GM21786 (cell line): ENCODE measurements at regions not wholly inside any gene's neighbourhood (a gene's known extent, or its start where the extent isn't known, plus 50 kb on each side); places are given as distances from the start of the nearest gene placed in this dataset.
"Not testable (repeated sequence)": the region's sequence is repeated elsewhere in the genome, so short reads cannot be mapped to it uniquely, and the experiment has no call there.

Experiments used
- ATAC-seq: cut with Tn5 transposase; IDR thresholded peaks from one replicate; pipeline ENCODE4 v1.9.1; 2021; ENCODE audit not compliant: unreplicated experiment

DNA sequence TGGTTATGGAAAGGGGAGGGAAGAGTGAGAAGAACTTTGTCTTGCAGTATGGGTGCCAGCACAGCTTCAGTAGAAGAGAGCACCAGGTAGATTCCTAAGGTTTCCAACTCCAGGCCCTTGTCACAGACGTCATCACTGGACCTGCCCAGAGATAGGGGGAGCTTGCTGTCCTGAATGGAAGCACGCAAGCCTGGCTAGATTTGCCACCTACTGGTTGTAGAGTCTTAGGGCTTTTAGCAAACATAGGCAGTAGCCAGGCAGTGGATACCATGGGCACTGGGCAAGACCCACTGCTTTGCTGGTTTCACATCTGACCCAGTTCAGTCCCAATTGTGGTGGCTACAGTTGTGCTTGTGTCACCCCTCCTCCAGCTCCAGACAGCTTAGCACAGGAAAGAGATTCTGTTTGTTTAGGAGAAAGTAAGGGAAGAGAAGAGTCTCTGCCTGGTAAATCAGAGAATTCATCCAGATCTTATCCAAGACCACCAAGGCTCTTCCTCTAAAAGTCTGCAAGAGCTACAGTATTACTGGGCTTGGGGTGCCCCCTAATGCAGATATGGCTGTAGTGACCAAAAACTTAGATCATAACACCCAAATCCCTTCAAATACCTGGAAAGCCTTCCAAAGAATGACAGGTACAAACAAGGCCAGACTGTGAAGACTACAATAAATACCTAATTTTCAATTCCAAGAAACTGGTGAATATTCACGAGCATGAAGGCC, 158.9 kb downstream of the HINT1 start:
- ATAC-seq = no peak

DNA sequence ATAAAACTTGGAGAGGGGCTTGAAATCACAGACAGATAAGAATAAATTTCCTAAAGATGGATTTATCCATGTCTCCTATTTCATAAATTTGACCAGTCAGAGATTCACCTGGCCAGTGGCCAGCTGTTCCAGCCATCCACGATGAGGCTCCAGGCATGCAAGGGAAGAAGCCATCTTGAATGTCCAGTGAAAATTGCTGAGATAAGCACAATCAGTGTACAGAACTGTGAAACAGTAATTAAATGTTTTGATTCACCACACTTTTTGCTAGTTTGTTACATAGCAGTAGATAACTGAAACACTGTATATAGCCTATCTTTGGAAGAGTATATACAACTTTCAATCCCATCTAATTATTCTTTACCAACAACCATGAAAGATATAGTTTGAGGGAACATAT, 163.5 kb downstream of the HINT1 start:
- no peak for ATAC-seq

DNA sequence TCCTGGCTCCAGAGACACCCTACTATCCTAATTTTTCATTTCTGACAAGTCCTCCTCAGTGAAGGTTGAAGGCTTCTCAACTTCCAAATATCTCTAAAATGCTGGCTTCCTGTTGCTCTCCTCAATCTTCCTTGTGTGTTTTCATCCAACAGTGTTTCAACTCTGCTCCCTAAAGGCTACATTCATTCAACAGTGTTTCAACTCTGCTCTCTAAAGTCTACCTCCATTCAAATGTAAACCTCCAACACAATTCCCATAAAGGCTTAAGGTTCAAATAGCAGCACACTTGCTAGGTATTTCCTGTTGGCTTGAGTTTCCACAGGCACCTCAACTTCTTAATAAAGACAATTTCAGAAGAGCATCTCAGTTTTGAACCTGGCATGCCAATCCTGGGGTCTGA, 164.8 kb downstream of the HINT1 start:
- ATAC-seq = no peak

DNA sequence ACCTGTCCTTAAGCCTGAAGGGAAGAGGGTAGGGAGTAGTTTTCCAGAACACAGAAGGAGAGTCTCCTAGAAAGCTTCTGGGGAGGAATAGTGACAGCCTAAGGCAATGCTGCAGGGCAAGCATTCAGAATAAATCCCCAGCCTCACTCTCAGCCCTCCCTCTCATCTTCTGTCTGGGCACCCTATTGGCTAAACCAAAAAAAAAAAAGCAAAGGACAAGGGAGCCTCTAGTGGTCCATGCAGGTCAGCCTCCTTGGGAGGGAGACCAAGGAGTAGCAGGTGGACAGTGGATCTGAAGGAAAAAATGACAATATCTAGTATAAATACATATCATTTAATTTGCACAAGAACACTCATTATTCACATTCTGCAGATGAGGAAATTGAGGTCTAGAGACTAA, 168.3 kb downstream of the HINT1 start:
- not testable (repeated sequence) for ATAC-seq

DNA sequence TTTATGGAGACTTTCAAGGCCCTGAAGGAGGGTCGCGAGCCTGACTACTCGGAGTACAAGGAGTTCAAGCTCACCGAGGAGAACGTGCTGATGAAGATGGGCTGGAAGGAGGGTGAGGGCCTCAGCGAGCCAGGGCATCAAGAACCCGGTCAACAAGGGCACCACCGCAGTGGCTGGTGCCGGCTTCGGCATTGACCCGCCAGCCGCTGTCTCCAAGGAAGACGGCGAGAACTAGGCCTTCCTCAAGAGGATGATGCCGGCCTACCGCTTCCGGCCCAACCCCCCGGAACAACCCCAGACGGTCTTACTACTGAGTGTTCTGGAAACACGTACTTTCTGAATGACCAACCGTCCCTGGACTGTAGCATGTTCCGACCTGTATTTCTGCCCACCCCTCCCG, 169.2 kb downstream of the HINT1 start:
- no peak for ATAC-seq

DNA sequence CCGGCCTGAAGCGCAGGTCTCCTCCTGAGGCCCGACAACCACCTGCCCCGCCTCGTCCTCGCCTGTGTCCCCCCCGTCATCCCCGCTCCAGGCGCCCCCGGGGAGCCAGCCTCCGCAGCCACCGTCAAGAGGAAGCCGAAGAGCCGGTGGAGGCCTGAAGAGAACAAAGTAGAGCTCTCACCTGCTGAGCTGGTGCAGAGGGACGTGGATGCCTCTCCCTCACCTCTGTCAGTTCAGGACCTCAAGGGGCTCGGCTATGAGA, 169.9 kb downstream of the HINT1 start:
- ATAC-seq = no peak

DNA sequence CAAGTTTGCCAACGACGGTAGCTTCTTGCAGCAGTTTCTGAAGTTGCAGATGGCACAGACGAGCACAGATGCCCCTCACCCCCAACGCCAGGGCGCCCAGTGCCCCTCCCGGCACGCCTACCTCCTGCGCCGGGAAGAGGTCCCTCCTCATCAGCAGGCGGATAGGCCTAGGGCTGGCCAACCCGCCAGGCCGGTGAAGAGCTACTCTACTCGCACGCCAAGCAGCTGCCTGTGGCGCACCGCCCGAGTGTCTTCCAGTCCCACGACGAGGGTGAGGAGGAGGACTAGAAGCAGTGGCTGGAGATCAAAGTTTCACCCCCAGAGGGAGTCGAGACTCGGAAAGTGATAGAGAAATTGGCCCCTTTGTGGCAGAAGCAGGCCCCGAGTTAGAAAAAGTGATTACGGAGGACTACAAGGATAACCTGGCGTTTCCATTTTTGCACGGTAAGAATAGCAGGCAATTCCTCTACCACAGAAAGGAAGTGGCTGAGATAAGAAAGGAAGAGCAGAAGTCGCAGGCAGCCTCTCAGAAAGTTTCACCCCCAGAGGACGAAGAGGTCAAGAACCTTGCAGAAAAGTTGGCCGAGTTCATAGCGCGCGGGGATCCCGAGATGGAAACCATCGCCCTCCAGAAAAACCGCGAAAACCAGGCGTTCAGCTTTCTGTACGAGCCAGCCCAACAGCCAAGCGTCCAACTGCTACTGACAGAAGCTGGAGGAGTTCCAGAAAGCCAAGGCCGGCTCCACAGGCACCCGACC, 170.4 kb downstream of the HINT1 start:
- ATAC-seq = no peak

DNA sequence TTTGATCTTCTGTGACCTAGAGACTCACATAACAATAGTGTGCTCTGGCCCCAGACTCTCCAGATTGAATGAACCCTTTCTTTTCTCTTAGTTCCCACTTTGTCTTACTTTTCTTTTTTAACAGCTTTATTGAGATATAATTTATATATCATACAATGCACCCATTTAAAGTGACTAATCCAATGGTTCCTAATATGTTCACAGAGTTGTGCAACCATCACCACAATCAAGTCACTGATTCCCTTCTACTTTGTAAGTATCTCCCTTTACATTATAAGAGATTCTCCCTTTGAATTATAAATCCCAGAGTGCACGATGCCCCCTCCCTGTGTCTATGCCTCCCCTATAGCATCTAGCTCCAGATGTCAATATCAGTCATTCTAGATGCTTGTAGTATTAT, 172.4 kb downstream of the HINT1 start:
- no peak for ATAC-seq

DNA sequence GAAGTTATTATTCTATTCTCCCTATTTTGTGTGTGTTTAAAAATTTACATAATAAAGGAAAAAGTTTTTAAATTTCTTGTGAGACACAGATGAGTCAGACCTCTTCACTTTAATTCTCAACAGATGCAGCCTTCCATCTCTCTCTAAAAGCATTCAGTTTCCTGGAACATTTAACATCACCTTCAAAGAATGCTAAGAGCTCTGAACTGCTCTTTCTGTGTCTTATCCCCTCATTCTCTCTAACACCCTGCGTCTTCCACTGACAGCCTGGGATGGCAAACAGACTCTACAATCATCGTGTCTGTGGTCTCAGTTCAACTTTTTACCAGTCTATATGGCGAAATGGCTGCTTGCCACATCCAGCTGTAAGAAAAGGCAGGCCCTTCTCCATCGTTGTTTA, 173.0 kb downstream of the HINT1 start:
- ATAC-seq = no peak

DNA sequence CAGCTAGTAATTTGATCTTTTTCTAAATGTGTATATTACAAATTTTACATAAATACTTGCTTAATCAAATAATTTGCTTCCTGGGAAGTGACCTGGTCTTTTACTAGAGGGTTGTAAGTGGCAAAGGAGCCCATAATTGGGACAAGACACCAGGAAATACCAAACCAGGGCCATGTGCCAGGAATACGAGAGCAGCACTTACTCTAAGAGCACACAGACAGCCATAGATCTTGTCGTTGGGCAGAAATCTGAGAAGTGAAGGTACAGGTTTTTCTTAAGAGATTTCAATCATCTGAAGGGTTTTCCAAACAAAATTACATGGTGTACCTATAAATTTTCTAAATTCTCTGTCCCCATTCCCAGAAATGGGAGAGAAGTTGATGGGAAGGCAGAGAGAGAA, 179.3 kb downstream of the HINT1 start:
- ATAC-seq = no peak

DNA sequence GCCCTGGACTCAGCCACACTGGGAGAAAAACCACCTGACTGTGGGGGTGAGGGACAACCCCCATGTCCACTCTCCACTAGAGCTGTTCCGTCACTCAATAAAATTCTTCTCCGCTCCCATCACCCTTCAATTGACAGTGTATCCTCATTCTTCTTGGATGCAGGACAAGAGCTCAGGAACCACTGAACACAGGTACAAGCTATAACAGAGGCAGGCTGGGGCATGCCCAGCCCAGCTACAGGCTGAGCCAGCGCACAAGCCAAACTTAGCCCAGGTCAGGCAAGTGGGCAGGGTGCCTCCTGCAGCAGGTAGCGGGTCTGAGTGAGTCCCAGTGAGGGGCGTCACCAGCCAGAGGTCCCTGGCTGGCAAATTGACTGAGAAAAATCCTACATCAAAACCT, 183.4 kb downstream of the HINT1 start:
- ATAC-seq = no peak

DNA sequence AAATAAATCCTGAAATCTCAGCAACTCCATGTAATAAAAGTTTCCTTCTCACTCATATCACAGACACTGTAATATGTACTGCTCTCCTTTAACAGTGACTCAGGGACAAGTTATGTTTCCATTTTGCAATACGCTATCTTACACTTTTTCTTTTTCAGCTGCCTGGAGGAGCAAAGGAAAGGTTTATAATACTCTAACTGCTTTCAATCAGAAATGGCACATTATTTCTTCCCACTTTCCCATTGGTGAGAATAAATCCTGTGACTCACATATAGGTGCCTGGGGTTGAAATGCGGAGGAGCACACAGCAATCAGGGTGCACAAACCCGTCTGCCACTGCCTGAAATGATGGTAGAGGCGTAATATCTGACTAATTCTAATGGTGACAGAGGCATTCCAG, 186.6 kb downstream of the HINT1 start:
- no peak for ATAC-seq

DNA sequence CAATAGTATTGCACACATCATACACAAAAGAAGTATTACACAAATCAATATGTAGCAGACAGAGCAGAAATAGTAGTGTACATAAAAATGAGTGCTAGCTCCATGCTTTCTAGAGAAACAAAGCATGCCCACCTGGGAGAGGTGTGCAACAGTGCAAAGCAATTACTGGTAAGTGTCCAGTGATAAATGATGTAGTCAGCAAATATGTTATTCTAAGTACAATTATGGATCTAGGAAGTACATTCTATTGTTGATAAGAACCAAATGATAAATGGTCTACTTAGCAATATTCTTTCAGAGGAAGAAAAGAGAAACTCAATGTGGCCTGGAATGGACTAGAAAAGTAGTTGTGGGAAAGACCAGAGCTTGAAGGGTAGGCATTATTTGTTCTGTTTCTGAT, 188.6 kb downstream of the HINT1 start:
- no peak for ATAC-seq

DNA sequence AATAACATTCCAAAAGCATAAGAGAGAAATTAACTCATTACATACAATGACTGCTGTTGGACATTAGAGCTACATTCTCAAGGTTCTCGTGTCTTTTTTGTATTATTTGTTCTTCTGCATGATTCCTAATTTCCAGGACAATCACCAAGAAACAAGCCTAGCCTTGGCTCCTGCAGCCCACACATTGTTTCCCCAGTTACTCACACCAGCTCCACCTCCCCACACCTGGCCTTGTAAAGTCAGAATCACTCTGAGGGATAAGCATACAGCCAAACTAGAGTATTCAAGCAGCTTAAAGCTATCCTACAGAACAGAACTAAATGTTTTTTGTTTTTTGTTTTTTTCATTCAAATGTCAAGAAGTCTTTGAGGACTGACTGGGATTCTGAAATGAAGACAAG, 189.2 kb downstream of the HINT1 start:
- ATAC-seq = no peak

DNA sequence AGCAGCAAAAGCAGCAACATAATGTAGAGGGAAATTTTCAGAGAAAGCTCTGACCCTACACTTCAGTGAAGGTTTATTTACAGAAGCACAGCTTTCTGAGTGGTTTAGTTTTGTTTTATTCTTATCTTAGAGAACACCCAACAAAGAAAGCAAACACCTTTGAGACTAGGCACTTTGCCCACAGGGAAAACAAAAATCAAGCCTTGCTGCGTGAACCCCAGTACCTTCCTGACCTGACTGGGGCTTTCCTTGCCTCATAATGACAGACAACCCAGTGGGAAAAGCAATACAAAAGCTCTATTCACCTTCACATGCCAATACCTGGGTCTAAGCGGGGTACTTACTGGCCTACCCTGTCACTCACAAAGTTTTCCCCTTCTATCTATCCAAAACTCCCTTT, 189.8 kb downstream of the HINT1 start:
- no peak for ATAC-seq

DNA sequence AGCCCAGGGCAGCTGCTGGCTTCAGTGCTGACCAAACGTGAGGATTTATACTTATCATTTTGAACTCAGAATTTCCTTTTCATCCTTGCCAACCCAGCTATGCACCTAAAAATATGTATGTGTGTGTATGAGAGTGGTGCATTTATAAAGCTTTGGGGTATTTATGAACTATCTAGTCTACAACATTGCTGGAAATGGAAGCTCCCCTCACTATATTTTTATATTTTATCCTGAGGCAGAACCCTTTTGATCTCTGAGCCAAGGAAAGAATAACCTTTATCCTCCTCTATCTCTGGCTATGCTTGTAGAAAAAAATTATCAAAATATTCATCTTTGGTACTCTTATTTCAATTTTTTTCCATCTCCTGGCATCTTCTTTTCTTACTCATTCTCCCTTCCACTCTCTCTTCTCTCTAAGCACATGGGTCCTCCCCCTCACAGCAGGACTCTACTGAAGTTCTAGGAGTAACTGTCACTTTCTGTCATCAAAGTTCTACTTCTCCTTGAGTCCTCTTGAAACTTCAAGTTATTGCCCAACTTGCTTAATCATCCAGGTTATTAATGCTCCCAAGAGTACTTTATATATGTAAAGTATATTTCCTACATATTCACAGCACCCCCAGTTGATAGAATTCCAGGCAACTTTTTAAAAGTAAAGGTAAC, 190.9 kb downstream of the HINT1 start:
- no peak for ATAC-seq

DNA sequence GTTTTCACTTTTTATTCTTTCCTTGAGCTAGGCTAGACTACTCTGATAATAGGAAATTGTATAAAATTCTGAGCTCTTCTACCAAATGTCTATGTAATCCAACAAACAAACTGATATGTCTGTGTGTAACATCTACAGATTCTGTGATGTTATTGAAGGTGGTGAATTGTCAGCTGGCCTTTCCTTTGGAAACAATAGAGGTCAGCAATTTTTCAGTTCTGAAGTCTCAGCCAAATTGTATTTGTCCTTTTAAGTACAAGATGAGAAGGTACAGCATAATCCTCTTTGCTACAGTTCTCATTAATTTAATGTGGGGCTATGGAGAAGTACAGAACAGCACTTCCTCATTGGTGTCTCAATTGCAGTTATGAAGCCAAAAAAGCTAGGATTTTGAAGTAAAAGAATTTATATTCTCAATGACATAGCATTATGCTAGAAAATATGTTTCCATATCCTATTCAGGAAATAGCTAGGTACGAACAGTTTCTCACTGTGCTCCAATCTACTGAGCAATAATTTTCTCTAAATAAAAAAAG, 198.0 kb downstream of the HINT1 start:
- ATAC-seq = no peak

DNA sequence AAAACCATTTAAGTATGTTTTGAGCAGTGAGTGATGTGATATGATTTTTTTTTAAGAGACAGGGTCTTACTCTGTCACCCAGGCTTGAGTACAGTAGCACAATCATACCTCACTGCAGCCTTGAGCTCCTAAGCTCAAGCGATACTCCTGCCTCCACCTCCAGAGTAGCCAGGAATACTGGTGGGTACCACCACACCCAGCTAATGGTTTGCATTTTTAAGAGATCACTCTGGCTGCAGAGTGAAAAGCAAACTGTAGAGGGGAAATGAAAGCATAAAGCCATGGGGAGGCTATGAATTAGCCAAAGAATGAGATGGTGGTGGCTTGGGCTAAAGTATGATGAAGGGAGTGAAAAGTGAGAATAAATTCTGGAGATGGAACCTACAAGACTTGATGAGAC, 199.1 kb downstream of the HINT1 start:
- ATAC-seq = no peak

DNA sequence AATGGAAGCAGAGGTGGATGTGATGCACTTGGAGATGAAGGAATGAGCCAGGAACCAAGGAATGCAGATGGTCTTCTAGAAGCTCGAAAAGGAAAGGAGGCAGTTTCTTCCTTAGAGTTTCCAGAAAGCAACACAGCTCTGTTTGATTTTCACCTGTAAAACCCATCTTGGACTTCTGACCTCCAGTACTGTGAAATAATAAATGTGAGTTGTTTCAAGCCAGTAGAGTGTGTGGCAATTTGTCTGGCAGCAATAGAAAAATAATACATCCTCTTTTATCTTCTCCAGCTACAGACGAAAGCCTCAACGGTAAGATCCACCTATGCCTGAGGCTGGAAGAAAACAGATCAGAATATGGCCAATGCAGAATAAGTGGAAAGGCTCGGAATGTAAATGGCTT, 199.7 kb downstream of the HINT1 start:
- ATAC-seq = no peak

DNA sequence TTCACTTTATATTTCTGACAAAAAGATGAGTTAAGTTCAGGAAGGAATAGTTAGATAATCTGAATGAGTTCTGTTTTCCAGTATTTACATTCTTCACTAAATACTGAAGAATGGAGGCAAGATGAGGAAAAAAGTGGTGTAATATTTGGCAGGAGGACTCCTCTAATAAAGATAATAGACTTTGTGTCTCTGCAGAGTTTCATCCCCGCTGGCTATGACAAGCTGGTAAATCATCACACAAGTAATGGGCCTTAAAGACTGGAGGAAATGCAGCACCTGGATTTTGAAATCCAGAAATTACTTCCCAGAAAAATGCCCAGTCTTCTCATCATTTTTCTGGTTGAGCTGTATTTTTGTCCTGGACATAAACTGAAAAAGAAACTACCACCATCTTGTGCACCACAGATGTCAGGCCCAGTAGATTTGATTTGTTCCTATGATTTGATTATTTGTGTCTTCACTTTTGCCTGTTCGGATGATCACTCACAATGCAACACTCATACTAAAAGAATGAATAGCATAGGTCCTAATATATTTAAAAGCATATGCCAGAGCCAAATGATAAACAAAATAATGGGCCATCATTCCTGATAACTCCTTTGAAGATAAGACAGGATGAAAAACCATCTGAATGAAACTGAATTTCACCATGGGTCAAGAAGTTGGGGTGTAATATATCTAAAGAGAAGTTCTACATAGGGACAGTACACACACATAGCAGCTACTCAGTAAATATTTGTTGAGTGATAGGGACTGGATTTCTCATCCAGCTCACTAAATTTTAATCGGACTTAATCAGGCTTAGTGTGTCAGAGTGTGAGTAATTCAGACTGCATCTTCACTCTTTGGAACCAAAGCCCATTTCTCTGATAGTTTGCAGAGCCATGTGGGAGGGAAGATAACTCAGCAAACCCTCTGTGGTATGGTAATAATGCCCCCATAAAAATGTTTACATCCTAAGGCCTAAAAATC, 200.5 kb downstream of the HINT1 start:
- ATAC-seq = no peak

DNA sequence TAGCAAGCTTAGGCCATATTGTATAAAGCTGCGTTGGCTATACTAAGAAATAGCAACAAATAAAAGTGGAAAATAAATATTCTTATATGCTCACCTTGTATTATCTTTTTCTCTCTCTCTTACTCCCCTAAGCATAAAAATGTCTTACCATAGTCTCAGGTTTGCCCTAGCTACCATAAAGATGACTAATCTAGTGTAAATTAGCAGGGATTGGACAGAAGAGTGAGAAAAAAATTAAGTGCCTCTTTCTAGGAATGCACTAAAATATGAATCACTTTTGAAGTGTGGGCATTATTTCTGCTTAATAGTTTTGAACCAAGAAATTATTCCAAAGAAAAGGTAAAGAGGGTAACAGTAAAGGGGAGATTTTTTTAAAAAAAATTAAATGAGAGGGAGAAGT, 201.3 kb downstream of the HINT1 start:
- no peak for ATAC-seq
